GM12892 (cell line): ENCODE measurements at regions not wholly inside any gene's neighbourhood (a gene's known extent, or its start where the extent isn't known, plus 50 kb on each side); places are given as distances from the start of the nearest gene placed in this dataset.

Source experiments
- POLR2A ChIP-seq: IDR thresholded peaks from 2 replicates; pipeline ENCODE4 v1.6.1; 2011; ENCODE audit warnings: low read depth, low read length, control low read depth
- POLR2AphosphoS5 ChIP-seq: IDR thresholded peaks from 2 replicates; pipeline ENCODE4 v1.6.1; 2011; ENCODE audit warnings: low read depth, low read length, control low read depth

- no peak for TF ChIP-seq POLR2A
- TF ChIP-seq POLR2AphosphoS5 = no peak
Observed at GRCh38 chr2:16440898-16441297, 224.7 kb downstream of the CYRIA start.
